ENCODE measurements at regions not wholly inside any gene's neighbourhood (a gene's known extent, or its start where the extent isn't known, plus 50 kb on each side); places are given as distances from the start of the nearest gene placed in this dataset.

DNA sequence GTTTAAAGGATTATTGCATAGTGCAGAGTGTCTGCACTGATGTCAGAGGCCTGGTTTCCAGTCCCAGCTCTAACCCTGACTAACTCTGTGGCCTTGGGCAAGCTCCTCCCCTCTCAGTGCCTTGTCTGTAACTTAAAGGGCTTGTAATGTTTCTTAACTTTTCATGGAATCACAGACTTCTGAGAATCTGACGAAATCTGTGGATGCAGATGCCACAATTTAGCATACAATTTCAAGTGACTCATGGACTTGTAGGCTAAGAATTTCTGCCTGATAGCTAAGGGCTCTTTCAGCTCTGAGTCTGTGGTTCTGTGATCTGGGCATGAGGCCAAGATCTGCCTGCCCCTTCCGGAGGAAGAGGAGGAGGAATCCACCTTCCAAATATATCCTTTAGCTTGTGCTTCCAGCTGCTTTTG lies 236.9 kb downstream of the AR start:
- DNase-seq: peak in 1 of 5 donors; percentile 3

DNA sequence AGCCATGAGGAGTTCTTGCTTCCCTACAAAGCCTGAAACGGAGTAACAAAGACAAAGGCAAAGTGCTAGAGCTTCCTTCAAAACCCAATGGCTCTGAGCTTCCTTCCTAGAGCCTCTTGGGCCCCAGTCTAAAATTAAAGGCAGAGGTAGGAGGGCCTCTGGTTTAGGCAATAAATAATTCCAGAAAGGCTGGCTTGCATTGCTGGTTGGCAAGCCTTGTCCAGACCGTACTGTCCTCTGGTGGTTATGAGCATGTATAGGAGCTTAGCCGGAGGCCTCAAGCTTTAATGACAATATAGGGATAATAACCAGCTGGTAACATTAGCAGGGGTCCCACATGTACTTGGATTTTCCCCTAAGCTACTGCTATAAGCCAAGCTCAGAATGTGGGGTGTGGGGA lies 237.3 kb downstream of the AR start:
- DNase-seq: no peak

DNA sequence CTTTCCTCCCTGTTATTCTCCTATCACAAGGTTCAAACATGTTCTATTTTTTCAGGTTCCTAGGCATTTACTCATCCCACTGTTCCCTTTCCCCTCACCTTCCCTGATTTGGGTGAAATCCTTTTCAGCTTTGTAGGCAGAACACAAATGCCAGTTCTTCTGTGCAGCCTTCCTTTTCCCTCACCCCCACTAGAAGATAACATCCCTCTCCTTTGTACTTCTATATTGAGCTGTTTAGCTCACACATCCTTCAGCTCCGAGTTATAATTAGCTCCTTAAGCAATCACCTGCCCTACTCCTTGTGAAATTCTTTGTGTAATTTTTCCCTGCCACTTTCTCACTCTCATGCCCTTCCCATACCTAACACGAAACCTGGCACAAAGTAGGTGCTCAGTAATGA lies 240.9 kb downstream of the AR start:
- DNase-seq: no peak

DNA sequence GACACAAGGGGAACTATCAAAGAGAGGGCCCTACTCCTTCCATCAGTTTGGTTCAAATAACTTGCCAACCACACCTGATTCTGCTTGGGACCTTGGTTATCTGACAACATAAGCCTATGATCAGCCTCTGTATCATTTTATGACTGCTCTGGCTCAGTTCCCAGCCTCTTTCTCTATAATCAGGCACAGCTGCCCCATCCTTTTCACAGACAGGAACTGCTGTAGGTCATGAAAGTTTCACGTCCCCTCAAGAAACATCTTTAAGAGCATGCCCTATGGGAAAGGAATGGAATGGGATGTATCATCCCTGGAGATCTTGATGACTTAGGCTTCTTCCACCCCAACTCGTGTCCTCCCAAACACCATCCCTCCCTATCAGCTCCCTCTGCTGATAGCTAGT lies 243.4 kb downstream of the AR start:
- DNase-seq: no peak

DNA sequence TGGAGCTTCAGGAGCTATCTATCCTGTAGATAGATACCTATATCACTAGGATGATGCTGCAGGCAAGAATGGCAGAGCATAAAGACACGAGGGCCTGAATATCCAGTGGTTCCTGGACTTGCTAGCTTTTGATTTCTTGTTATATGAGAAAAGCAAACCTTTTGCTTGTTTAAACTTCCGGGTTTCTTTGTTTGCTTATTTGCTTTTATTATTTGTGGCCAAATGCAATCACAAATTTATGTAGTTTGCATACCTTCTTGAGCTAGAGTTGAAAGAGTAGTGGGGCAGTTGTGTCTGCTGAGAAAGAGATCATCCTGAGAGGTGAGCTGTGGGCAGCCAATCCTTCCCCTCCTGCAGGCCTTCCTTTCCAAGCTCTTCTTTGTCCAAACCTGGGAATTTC lies 245.7 kb downstream of the AR start:
- no peak for DNase-seq

All from T-helper 1 cell (primary cell).